ENCODE measurements at regions not wholly inside any gene's neighbourhood (a gene's known extent, or its start where the extent isn't known, plus 50 kb on each side); places are given as distances from the start of the nearest gene placed in this dataset.

- CTCF ChIA-PET = interaction anchor here (0.7 to 1.2 kb wide), 3 partner anchors 11 to 390 kb away, joined by 3 read pairs; no protein-coding TSS in a partner anchor
- H3K9me1 ChIP-seq (replicated peaks; ENCODE audit: control insufficient read depth, extremely low read depth, insufficient read depth, low read length) = no peaks in the 10 kb centered on the region
- no peak overlapping the region for H3K27ac ChIP-seq (ENCODE audit: insufficient read depth, low read depth, low read length)
- H3K9ac ChIP-seq (replicated peaks; ENCODE audit: extremely low read depth, insufficient read depth, low read length) = no peak overlapping the region
- no peaks in the 10 kb centered on the region for H3K36me3 ChIP-seq (ENCODE audit: control insufficient read depth in 2 of 2, extremely low read depth in 1 of 2, insufficient read depth in 2 of 2, low read length in 2 of 2)
- no peak overlapping the region for H2AFZ ChIP-seq (ENCODE audit: low read depth, low read length)
- FAIRE-seq (no peak), DNase-seq (ENCODE audit: low read depth, low spot score) (no peak)
- H3K4me1 ChIP-seq (ENCODE audit: control insufficient read depth, extremely low read depth, insufficient read depth, low read length) = no peaks in the 10 kb centered on the region
- dilution Hi-C loops (cut with MboI; ENCODE audit: extremely low pct_ligation_motif_present, low sequenced_read_pairs) (no loop called here), intact Hi-C loops (cut with micrococcal nuclease) (no loop called here)
- no peaks in the 10 kb centered on the region for H4K20me1 ChIP-seq (replicated peaks; ENCODE audit: control insufficient read depth, extremely low read depth, insufficient read depth, low read length)
- no TSS peak for BruUV-seq (replicated peaks)
- H3K4me2 ChIP-seq (ENCODE audit: insufficient read depth, low read length) = no peak overlapping the region
- POLR2A ChIA-PET = no interaction called here
- H3K79me2 ChIP-seq (ENCODE audit: control insufficient read depth, insufficient read depth, low read length) = no peaks in the 10 kb centered on the region
- no peaks in the 10 kb centered on the region for H3K9me3 ChIP-seq (replicated peaks; ENCODE audit: control insufficient read depth, insufficient read depth, low read length)
- no peak overlapping the region for H3K4me3 ChIP-seq (replicated peaks in 1 of 3; ENCODE audit: insufficient read depth in 1 of 3, low read depth in 1 of 3, low read length in 3 of 3)
- TF ChIP-seq FOS (IDR thresholded peaks at IDR 0.05; ENCODE audit: borderline replicate concordance, insufficient read depth, low read length) (no peak), GATA2 (IDR thresholded peaks at IDR 0.05; ENCODE audit: insufficient read depth, insufficient read length, low read depth, low read length) (no peak), POLR2A (IDR thresholded peaks at IDR 0.05; ENCODE audit: low read depth, low read length) (no peak), CTCF (IDR thresholded peaks at IDR 0.05; ENCODE audit: extremely low read depth in 1 of 2, insufficient read depth in 1 of 2, low read depth in 1 of 2, low read length in 2 of 2) (no peak), MAX (IDR thresholded peaks at IDR 0.05; ENCODE audit: insufficient read depth, insufficient read length) (no peak), EZH2 (IDR thresholded peaks at IDR 0.05; ENCODE audit: borderline replicate concordance, low read depth, low read length, severe bottlenecking) (no peak), MYC (IDR thresholded peaks at IDR 0.05; ENCODE audit: low read depth, low read length) (no peak), JUN (IDR thresholded peaks at IDR 0.05; ENCODE audit: borderline replicate concordance, insufficient read depth, insufficient read length, low read depth) (no peak), POLR2AphosphoS5 (IDR thresholded peaks at IDR 0.05; ENCODE audit: insufficient read depth, low read depth, low read length) (no peak)
- no peaks in the 10 kb centered on the region for H3K27me3 ChIP-seq (ENCODE audit: control insufficient read depth in 2 of 2, insufficient read depth in 2 of 2, low read length in 2 of 2)
Measured at GRCh38 chr20:58043236-58044140, 185.0 kb downstream of the ANKRD60 start.
